HG02973 (cell line): ENCODE measurements at regions not wholly inside any gene's neighbourhood (a gene's known extent, or its start where the extent isn't known, plus 50 kb on each side); places are given as distances from the start of the nearest gene placed in this dataset.

Experiments
- ATAC-seq: cut with Tn5 transposase; IDR thresholded peaks from one replicate; pipeline ENCODE4 v1.9.1; 2021; ENCODE audit warnings: moderate library complexity; ENCODE audit not compliant: unreplicated experiment

- no peak for ATAC-seq
Observed at GRCh38 chr5:167564275-167564674, 727.2 kb upstream of the WWC1 start.

- no peak for ATAC-seq
Observed at GRCh38 chr5:167565189-167565954, 726.1 kb upstream of the WWC1 start.

GRCh38 chr5:167570431-167570830, 721.0 kb upstream of the WWC1 start:
- no peak for ATAC-seq

GRCh38 chr5:167571824-167572223, 719.6 kb upstream of the WWC1 start:
- no peak for ATAC-seq

GRCh38 chr5:167573370-167574127, 717.9 kb upstream of the WWC1 start:
- no peak for ATAC-seq

GRCh38 chr5:167574464-167574863, 717.0 kb upstream of the WWC1 start:
- no peak for ATAC-seq

- no peak for ATAC-seq
Observed at GRCh38 chr5:167575330-167575729, 716.1 kb upstream of the WWC1 start.

- ATAC-seq, result no peak
Observed at GRCh38 chr5:167576126-167576525, 715.3 kb upstream of the WWC1 start.

- no peak for ATAC-seq
Observed at GRCh38 chr5:167576897-167577296, 714.5 kb upstream of the WWC1 start.

GRCh38 chr5:167577616-167578015, 713.8 kb upstream of the WWC1 start:
- no peak for ATAC-seq

- ATAC-seq, result no peak
Observed at GRCh38 chr5:167578977-167579692, 712.3 kb upstream of the WWC1 start.

- no peak for ATAC-seq
Observed at GRCh38 chr5:167579693-167580055, 711.8 kb upstream of the WWC1 start.

- no peak for ATAC-seq
Observed at GRCh38 chr5:167580608-167581007, 710.8 kb upstream of the WWC1 start.

GRCh38 chr5:167582283-167582682, 709.2 kb upstream of the WWC1 start:
- no peak for ATAC-seq

GRCh38 chr5:167582886-167583285, 708.6 kb upstream of the WWC1 start:
- ATAC-seq, result no peak

GRCh38 chr5:167585184-167585583, 706.3 kb upstream of the WWC1 start:
- no peak for ATAC-seq

- ATAC-seq, result no peak
Observed at GRCh38 chr5:167587772-167588437, 703.5 kb upstream of the WWC1 start.

GRCh38 chr5:167592114-167592513, 699.3 kb upstream of the WWC1 start:
- no peak for ATAC-seq

GRCh38 chr5:167593329-167594060, 698.0 kb upstream of the WWC1 start:
- ATAC-seq, result no peak

- ATAC-seq, result no peak
Observed at GRCh38 chr5:167594061-167594435, 697.4 kb upstream of the WWC1 start.

GRCh38 chr5:167594750-167595149, 696.7 kb upstream of the WWC1 start:
- no peak for ATAC-seq
